ENCODE measurements at regions not wholly inside any gene's neighbourhood (a gene's known extent, or its start where the extent isn't known, plus 50 kb on each side); places are given as distances from the start of the nearest gene placed in this dataset.

- DNase-seq, result no peak
- Histone ChIP-seq H3K9me3 (ENCODE audit: severe bottlenecking) (no peaks in the 10 kb centered on the region), H3K4me3 (ENCODE audit: low read depth, low read length) (no peak overlapping the region), H3K27me3 (ENCODE audit: insufficient read depth, low read depth, severe bottlenecking) (no peaks in the 10 kb centered on the region), H3K27ac (no peak overlapping the region), H3K36me3 (no peaks in the 10 kb centered on the region)
- TF ChIP-seq, protein P1, sequence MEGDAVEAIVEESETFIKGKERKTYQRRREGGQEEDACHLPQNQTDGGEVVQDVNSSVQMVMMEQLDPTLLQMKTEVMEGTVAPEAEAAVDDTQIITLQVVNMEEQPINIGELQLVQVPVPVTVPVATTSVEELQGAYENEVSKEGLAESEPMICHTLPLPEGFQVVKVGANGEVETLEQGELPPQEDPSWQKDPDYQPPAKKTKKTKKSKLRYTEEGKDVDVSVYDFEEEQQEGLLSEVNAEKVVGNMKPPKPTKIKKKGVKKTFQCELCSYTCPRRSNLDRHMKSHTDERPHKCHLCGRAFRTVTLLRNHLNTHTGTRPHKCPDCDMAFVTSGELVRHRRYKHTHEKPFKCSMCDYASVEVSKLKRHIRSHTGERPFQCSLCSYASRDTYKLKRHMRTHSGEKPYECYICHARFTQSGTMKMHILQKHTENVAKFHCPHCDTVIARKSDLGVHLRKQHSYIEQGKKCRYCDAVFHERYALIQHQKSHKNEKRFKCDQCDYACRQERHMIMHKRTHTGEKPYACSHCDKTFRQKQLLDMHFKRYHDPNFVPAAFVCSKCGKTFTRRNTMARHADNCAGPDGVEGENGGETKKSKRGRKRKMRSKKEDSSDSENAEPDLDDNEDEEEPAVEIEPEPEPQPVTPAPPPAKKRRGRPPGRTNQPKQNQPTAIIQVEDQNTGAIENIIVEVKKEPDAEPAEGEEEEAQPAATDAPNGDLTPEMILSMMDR (IDR thresholded peaks at IDR 0.05; ENCODE audit: low read depth, low read length), result no peak
Measured at GRCh38 chr18:34028324-34028723, 196.4 kb downstream of the NOL4 start.

GRCh38 chr18:34025191-34025801 is 199.4 kb downstream of the NOL4 start:
- no peaks in the 10 kb centered on the region for H3K9me3 ChIP-seq (ENCODE audit: severe bottlenecking)
- no peak for DNase-seq
- H3K4me3 ChIP-seq (ENCODE audit: low read depth, low read length), result no peak overlapping the region
- TF ChIP-seq, protein P1 (IDR thresholded peaks at IDR 0.05; ENCODE audit: low read depth, low read length), result no peak
- H3K27ac ChIP-seq, result no peak overlapping the region
- no peaks in the 10 kb centered on the region for H3K27me3 ChIP-seq (ENCODE audit: insufficient read depth, low read depth, severe bottlenecking)
- no peaks in the 10 kb centered on the region for H3K36me3 ChIP-seq

GRCh38 chr18:34023471-34023870 is 201.2 kb downstream of the NOL4 start:
- no peaks in the 10 kb centered on the region for H3K27me3 ChIP-seq (ENCODE audit: insufficient read depth, low read depth, severe bottlenecking)
- no peak overlapping the region for H3K4me3 ChIP-seq (ENCODE audit: low read depth, low read length)
- TF ChIP-seq, protein P1 (IDR thresholded peaks at IDR 0.05; ENCODE audit: low read depth, low read length), result no peak
- DNase-seq, result no peak
- H3K36me3 ChIP-seq, result no peaks in the 10 kb centered on the region
- H3K9me3 ChIP-seq (ENCODE audit: severe bottlenecking), result no peaks in the 10 kb centered on the region
- no peak overlapping the region for H3K27ac ChIP-seq

DNA sequence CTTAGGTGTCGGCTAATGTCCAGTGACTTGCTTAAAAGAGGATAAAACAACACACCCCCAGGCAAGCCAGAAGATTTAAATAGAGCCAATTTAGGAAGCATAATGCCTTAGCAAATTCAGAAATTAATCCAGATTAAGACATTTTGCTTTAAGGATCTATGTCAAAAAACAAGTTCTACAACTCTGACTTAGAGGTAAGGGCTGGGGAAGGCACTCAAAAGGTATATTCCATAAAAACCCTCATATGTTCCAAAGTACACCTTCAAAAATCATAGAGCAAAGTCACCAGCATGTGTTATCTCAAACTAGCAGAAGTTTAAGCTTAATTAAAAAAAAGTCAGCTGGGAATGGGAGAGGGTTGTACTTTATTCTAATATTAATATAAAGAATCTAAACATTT is 206.4 kb downstream of the NOL4 start:
- H3K4me3 ChIP-seq (ENCODE audit: low read depth, low read length), result no peak overlapping the region
- H3K9me3 ChIP-seq (ENCODE audit: severe bottlenecking), result no peaks in the 10 kb centered on the region
- H3K27me3 ChIP-seq (ENCODE audit: insufficient read depth, low read depth, severe bottlenecking), result no peaks in the 10 kb centered on the region
- no peaks in the 10 kb centered on the region for H3K36me3 ChIP-seq
- DNase-seq, result no peak
- TF ChIP-seq, protein P1 (IDR thresholded peaks at IDR 0.05; ENCODE audit: low read depth, low read length), result no peak
- no peak overlapping the region for H3K27ac ChIP-seq

GRCh38 chr18:34003687-34004086 is 221.0 kb downstream of the NOL4 start:
- no peaks in the 10 kb centered on the region for H3K9me3 ChIP-seq (ENCODE audit: severe bottlenecking)
- no peaks in the 10 kb centered on the region for H3K36me3 ChIP-seq
- no peak overlapping the region for H3K27ac ChIP-seq
- TF ChIP-seq, protein P1 (IDR thresholded peaks at IDR 0.05; ENCODE audit: low read depth, low read length), result no peak
- DNase-seq, result no peak
- no peak overlapping the region for H3K4me3 ChIP-seq (ENCODE audit: low read depth, low read length)
- no peaks in the 10 kb centered on the region for H3K27me3 ChIP-seq (ENCODE audit: insufficient read depth, low read depth, severe bottlenecking)

DNA sequence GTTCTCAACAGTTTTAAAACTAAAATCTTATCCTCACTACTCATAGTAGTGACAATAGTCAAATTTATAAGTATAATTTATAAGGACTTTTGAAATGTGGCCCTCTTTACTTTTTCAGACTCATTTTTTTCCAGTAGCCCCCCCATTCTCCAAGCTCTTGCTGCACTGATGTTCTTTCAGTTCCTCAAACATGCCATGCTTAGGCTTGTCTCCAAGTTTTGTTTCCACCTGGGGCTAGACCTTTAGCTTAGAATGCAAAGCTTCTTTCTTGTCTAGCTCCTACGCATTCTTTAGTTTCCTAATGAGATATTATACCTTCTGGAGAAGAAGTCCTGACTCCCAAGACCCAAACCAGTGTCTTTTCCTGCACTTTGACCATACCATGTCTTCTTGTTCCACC is 222.6 kb downstream of the NOL4 start:
- no peak overlapping the region for H3K27ac ChIP-seq
- TF ChIP-seq, protein P1 (IDR thresholded peaks at IDR 0.05; ENCODE audit: low read depth, low read length), result no peak
- no peak for DNase-seq

More for the DNA sequence above, 222.6 kb downstream of the NOL4 start:
- H3K9me3 ChIP-seq (ENCODE audit: severe bottlenecking), result no peaks in the 10 kb centered on the region
- H3K36me3 ChIP-seq, result no peaks in the 10 kb centered on the region
- H3K27me3 ChIP-seq (ENCODE audit: insufficient read depth, low read depth, severe bottlenecking), result no peaks in the 10 kb centered on the region
- H3K4me3 ChIP-seq (ENCODE audit: low read depth, low read length), result no peak overlapping the region
